GM19023 (cell line): ENCODE measurements at regions not wholly inside any gene's neighbourhood (a gene's known extent, or its start where the extent isn't known, plus 50 kb on each side); places are given as distances from the start of the nearest gene placed in this dataset.

Experiments
- ATAC-seq: cut with Tn5 transposase; IDR thresholded peaks from one replicate; pipeline ENCODE4 v1.9.1; 2021; ENCODE audit warnings: mild to moderate bottlenecking, moderate library complexity; ENCODE audit not compliant: unreplicated experiment

- no peak for ATAC-seq
These were observed 256.1 kb upstream of the NOCT start for GRCh38 chr4:138759554-138759902.

GRCh38 chr4:138758876-138759553 lies 256.6 kb upstream of the NOCT start:
- no peak for ATAC-seq

GRCh38 chr4:138758196-138758595 lies 257.4 kb upstream of the NOCT start:
- no peak for ATAC-seq

GRCh38 chr4:138757432-138757831 lies 258.1 kb upstream of the NOCT start:
- no peak for ATAC-seq

GRCh38 chr4:138756519-138756918 lies 259.1 kb upstream of the NOCT start:
- ATAC-seq, result no peak

- no peak for ATAC-seq
These were observed 264.3 kb upstream of the NOCT start for GRCh38 chr4:138751309-138751708.

- no peak for ATAC-seq
These were observed 266.3 kb upstream of the NOCT start for GRCh38 chr4:138749303-138749702.

- no peak for ATAC-seq
These were observed 273.7 kb upstream of the NOCT start for GRCh38 chr4:138741766-138742377.

- no peak for ATAC-seq
These were observed 274.5 kb upstream of the NOCT start for GRCh38 chr4:138740816-138741745.

GRCh38 chr4:138736362-138736761 lies 279.2 kb upstream of the NOCT start:
- ATAC-seq, result no peak

GRCh38 chr4:138734746-138735145 lies 280.8 kb upstream of the NOCT start:
- no peak for ATAC-seq

- no peak for ATAC-seq
These were observed 287.0 kb upstream of the NOCT start for GRCh38 chr4:138728566-138728965.

GRCh38 chr4:138727731-138728130 lies 287.9 kb upstream of the NOCT start:
- no peak for ATAC-seq

- no peak for ATAC-seq
These were observed 291.1 kb upstream of the NOCT start for GRCh38 chr4:138724530-138724929.

- ATAC-seq, result no peak
These were observed 298.8 kb upstream of the NOCT start for GRCh38 chr4:138716559-138717335.

GRCh38 chr4:138710297-138710696 lies 305.3 kb upstream of the NOCT start:
- no peak for ATAC-seq

- no peak for ATAC-seq
These were observed 305.7 kb upstream of the NOCT start for GRCh38 chr4:138709859-138710258.

- ATAC-seq, result no peak
These were observed 307.6 kb upstream of the NOCT start for GRCh38 chr4:138707746-138708677.

GRCh38 chr4:138706201-138706600 lies 309.4 kb upstream of the NOCT start:
- no peak for ATAC-seq
